Transverse colon (tissue), 3 donors: ENCODE measurements at regions not wholly inside any gene's neighbourhood (a gene's known extent, or its start where the extent isn't known, plus 50 kb on each side); places are given as distances from the start of the nearest gene placed in this dataset.
"Not testable (repeated sequence)": the region's sequence is repeated elsewhere in the genome, so short reads cannot be mapped to it uniquely, and the experiment has no call there.

Experiments used
- POLR2A ChIP-seq: fragments of 450-650 bp; IDR thresholded peaks from one replicate; pipeline ENCODE4 v1.6.1; 2016; ENCODE audit warnings: antibody characterized with exemption, mild to moderate bottlenecking, moderate library complexity
- TF ChIP-seq, protein P1 (sequence below), 5 experiments: fragments of 200-600 bp in 3 of 5; fragments of 450-650 bp in 2 of 5; sonication (generic) in 3 of 5; IDR thresholded peaks; 1 replicate in 2 of 5; 2 replicates in 3 of 5; pipeline ENCODE4 v1.5.1; 2016 to 2017; ENCODE audit warnings: antibody characterized with exemption in 5 of 5, inconsistent platforms in 3 of 5, mild to moderate bottlenecking in 2 of 5, moderate library complexity in 1 of 5

GRCh38 chr3:150320971-150321370 is 87.1 kb upstream of the TSC22D2 start:
- TF ChIP-seq, protein P1, sequence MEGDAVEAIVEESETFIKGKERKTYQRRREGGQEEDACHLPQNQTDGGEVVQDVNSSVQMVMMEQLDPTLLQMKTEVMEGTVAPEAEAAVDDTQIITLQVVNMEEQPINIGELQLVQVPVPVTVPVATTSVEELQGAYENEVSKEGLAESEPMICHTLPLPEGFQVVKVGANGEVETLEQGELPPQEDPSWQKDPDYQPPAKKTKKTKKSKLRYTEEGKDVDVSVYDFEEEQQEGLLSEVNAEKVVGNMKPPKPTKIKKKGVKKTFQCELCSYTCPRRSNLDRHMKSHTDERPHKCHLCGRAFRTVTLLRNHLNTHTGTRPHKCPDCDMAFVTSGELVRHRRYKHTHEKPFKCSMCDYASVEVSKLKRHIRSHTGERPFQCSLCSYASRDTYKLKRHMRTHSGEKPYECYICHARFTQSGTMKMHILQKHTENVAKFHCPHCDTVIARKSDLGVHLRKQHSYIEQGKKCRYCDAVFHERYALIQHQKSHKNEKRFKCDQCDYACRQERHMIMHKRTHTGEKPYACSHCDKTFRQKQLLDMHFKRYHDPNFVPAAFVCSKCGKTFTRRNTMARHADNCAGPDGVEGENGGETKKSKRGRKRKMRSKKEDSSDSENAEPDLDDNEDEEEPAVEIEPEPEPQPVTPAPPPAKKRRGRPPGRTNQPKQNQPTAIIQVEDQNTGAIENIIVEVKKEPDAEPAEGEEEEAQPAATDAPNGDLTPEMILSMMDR (IDR thresholded peaks at IDR 0.05): not testable (repeated sequence)
- not testable (repeated sequence) for TF ChIP-seq POLR2A
